ENCODE measurements at regions not wholly inside any gene's neighbourhood (a gene's known extent, or its start where the extent isn't known, plus 50 kb on each side); places are given as distances from the start of the nearest gene placed in this dataset.

DNA sequence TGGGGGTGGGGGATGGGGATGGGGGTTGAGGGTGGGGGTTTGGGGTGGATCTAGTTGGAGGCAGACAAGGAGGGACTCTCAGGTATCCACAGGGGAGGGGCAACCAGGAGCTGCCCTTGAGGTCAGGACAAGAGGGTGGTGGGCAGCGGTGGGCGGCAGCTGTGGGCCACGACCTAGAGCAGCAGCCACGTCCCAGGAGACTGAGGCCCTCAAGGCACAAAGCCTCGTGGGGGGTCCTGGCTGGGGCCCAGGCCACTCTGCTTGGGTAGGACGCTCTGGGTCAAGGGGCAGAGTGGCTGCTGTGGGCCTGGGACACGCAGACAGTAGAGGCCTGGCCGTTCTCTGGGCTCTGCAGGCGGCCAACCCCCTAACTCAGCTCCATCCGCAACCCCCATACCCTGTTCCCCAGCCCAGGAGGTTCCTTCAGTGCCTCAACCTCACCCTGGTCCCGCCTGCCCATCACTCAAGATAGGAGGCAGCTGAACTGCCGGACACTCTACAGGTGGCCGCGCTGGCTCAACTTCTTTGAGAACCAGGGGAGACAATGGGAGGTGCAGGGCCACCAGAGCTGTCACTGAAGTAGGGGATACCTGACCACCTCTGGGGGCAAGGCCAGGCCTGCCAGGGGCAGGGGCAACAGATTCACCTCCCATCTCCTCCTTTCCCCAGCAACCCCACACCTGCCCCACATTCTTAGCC, 75.6 kb downstream of the ENGASE start:
- no peak for DNase-seq (ENCODE audit: low read depth)

- DNase-seq (ENCODE audit: low read depth), result no peak
These were observed 74.0 kb downstream of the ENGASE start for GRCh38 chr17:79148584-79148983.

DNA sequence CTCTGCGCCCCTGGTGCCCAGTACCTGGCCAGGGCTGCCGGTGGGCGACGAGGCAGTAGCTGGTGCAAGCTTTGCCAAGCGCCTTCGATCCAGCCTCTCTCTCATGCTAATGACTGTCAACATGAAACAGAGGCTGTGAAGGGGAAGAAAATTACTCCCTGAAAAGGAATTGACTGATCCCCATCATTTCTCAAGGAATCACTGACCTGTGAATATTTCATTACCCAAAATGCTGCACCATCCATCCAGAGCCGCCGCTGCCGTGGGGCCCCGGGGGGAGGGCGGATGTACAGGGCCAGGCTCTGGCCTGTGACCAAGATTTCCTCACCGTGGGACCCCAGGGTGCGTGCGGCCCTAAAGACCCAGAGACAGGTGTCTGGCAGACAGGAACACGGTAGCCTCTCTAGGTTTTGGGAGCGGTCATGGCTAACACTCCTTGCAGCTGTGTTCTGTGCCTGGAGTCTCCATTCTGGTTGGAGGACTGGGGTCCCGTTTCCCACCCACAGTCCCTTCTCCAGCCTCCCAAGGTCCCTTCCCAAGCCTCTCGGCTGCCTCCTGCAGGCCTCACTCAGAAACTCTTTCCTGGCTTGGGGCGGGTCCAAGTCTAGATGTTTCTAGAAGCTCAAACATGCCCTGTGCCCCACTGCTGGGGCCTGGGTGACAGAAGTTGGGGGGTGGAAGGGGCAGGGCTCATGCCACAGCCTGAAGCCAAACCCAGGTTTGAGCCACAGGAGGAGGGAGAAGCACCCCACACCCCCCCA, 73.3 kb downstream of the ENGASE start:
- DNase-seq (ENCODE audit: low read depth), result no peak

GRCh38 chr17:79146562-79146961, 71.9 kb downstream of the ENGASE start:
- DNase-seq (ENCODE audit: low read depth), result no peak

DNA sequence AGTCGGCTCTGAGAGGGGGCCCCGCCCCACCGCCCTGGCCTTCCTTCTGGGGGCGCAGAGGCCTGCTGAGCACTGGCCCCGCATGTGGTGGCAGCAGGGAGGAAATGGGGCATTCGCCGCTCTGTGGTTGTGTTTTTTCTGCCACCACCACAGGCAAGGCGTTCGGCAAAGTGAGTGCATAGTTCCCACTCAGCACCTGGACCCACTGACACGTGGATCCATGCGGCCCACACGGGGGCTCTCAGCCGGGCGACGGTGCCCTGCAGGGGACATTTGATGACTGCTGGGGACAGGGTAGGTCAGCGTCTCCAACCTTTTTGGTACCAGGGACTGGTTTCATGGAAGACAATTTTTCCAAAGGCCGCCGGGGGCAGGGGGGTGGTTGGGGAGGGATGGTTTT, 70.9 kb downstream of the ENGASE start:
- no peak for DNase-seq (ENCODE audit: low read depth)

DNA sequence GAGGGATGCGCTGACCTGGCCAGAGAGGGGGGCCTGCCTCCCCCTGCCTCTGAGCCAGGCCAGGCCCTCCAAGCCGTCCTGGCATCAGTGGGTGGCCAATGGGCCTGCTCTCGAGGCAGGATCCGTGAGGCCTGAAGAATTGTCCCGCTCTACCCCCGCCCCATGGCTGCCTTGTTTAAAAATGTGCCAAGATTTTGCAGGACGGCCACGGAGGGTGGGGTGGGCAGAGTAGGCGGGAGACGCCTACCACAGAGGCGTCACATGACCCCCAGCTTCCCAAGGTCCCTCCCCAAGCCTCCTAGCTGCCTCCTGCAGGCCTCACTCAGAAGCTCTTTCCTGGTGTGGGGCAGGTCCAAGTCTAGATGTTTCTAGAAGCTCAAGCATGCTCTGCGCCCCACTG, 69.5 kb downstream of the ENGASE start:
- DNase-seq (ENCODE audit: low read depth), result no peak

DNA sequence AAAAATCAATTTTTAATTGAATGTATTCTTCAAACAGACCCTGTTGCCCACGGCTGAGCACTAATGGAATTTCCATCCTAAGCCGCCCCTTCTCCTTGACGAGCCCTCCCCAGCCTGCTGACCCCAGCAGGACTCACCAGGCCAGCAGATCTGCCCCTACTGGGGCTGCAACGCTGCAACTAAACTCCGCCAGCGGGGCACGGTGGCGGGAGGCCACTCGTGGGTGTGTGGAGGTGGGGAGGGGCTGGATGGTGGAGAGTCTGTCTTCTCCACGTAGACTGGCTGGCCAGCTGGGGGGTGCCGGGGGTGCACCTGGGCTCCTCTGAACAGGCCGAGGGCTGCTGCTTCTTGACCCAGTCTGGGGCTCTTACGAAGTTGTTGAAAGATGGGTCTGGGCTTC, 67.8 kb downstream of the ENGASE start:
- no peak for DNase-seq (ENCODE audit: low read depth)

- DNase-seq (ENCODE audit: low read depth), result no peak
These were observed 67.1 kb downstream of the ENGASE start for GRCh38 chr17:79141578-79142355.

- DNase-seq (ENCODE audit: low read depth), result no peak
These were observed 64.2 kb downstream of the ENGASE start for GRCh38 chr17:79138826-79139225.

DNA sequence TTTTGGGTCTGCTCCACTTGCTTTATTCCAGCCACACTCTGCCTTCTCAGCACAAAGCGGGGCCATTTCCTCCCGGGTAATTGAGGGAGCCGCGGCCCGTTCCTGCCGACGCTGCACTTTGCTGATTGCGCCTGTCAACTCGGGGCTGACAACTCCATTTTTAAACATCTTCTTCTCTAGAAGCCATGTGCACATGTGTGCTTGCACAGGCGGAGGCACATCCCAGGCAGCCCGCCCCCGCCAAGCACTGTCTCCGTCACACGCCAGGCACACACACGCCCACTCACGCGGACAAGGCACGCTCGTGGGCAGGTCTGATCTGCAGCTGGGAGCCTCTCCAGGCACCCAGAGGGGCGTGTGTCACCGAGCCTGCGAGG, 63.2 kb downstream of the ENGASE start:
- DNase-seq (ENCODE audit: low read depth), result no peak

GRCh38 chr17:79137015-79137788, 62.6 kb downstream of the ENGASE start:
- no peak for DNase-seq (ENCODE audit: low read depth)

DNA sequence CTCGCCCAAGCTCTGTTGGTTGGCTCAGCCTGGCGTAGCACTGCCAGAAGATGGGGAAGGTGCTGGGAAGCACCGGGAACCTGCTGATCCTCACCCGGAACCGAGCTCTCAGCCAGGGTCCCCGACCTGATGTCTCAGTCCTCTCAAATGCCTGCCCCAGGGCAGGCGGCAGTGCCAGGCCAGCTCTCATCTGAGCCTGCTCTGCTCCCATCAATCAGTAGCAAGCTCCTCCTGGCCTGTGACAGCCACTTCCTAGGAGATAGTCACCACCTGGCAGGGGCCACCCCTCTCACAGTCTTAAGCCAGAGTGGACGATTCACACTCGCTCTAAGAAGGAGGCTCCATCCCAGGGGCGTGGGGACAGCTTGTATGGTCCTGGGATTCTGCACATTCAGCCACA, 62.0 kb downstream of the ENGASE start:
- DNase-seq (ENCODE audit: low read depth), result no peak
